ENCODE measurements at regions not wholly inside any gene's neighbourhood (a gene's known extent, or its start where the extent isn't known, plus 50 kb on each side); places are given as distances from the start of the nearest gene placed in this dataset.

DNA sequence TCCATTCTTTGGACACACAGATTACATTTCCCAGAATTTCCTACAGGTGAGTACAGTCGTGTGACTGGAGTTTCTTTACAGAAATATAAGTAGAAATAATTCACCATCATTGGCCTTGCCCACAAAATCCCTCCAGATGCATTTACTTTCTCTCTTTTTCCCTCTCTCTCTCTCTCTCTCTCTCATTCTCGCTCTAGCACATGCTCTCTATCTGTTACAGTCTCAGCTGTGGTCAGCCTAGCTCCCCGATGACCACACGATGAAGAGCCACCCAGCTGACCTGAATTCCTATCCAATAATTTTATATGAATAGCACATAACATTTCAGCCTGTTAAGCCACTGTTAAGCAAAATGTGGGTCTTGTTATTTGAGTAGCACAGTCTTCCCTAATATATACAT is 507.9 kb downstream of the PCDH7 start:
- H3K36me3 ChIP-seq = no peaks in the 10 kb centered on the region

DNA sequence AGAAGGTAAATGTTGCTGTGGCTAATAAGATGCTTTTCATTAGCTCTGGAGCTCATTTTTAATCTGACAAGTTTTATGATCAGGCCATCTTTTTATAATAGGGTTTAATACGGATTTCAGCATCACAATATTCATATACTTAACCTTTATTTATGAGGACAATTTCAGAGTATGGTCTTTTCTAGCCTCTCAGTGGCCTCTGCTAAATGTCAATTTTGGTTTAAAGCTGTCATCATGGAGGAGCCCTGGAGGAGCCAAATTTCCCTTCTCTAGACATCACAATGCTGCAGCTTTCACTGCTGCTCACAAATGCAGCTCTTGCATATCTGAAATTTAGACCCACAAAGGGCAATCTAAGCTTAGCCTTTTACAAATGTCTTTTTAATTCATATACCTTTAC is 510.4 kb downstream of the PCDH7 start:
- Histone ChIP-seq H3K4me1 (replicated peaks) (no peaks in the 10 kb centered on the region), H3K4me3 (no peak overlapping the region), H3K36me3 (no peaks in the 10 kb centered on the region), H3K9me3 (no peaks in the 10 kb centered on the region), H3K27ac (no peak overlapping the region), H3K27me3 (replicated peaks; ENCODE audit: insufficient read depth) (no peaks in the 10 kb centered on the region)
- WGBS = 67% methylated on average over 1 of the region's 1 CpG
- DNase-seq (ENCODE audit: low spot score) = no peak
- TF ChIP-seq POLR2A (IDR thresholded peaks at IDR 0.05) (no peak), POLR2AphosphoS5 (IDR thresholded peaks at IDR 0.05) (no peak)
- TF ChIP-seq, protein P1, sequence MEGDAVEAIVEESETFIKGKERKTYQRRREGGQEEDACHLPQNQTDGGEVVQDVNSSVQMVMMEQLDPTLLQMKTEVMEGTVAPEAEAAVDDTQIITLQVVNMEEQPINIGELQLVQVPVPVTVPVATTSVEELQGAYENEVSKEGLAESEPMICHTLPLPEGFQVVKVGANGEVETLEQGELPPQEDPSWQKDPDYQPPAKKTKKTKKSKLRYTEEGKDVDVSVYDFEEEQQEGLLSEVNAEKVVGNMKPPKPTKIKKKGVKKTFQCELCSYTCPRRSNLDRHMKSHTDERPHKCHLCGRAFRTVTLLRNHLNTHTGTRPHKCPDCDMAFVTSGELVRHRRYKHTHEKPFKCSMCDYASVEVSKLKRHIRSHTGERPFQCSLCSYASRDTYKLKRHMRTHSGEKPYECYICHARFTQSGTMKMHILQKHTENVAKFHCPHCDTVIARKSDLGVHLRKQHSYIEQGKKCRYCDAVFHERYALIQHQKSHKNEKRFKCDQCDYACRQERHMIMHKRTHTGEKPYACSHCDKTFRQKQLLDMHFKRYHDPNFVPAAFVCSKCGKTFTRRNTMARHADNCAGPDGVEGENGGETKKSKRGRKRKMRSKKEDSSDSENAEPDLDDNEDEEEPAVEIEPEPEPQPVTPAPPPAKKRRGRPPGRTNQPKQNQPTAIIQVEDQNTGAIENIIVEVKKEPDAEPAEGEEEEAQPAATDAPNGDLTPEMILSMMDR (IDR thresholded peaks at IDR 0.05) = no peak
- intact Hi-C loops (cut with DNase I) = no loop called here

More for the DNA sequence above, 507.9 kb downstream of the PCDH7 start:
- H3K4me3 ChIP-seq = no peak overlapping the region
- 90% methylated on average over 4 of the region's 4 CpGs for WGBS
- H3K27me3 ChIP-seq (replicated peaks; ENCODE audit: insufficient read depth) = no peaks in the 10 kb centered on the region
- no peaks in the 10 kb centered on the region for H3K4me1 ChIP-seq (replicated peaks)
- no peak for TF ChIP-seq POLR2AphosphoS5 (IDR thresholded peaks at IDR 0.05)
- TF ChIP-seq, protein P1 (IDR thresholded peaks at IDR 0.05) = no peak
- TF ChIP-seq POLR2A (IDR thresholded peaks at IDR 0.05) = no peak
- intact Hi-C loops (cut with DNase I) = no loop called here
- H3K27ac ChIP-seq = no peak overlapping the region
- no peak for DNase-seq (ENCODE audit: low spot score)
- no peaks in the 10 kb centered on the region for H3K9me3 ChIP-seq

DNA sequence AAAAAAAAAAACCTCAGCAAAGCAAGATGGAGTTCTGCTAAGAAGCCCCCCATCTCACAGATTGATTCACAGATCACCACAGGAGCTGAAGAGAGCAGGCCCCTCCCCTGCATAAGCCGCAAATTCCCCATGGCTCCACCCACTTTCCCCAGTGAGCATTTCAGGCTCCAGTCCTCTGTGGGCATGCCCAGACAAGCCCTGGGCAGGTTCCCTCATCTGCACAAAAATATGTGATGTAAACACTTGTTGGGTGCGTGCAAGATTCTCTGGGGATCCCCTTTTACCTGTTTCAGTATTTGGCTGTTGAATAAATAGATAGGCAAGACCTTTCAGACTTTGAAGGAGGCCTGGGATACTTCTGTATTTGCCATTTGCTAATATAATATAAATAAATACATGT is 514.3 kb downstream of the PCDH7 start:
- H3K4me3 ChIP-seq = no peak overlapping the region
- intact Hi-C loops (cut with DNase I) = no loop called here
- no peak overlapping the region for H3K27ac ChIP-seq
- H3K9me3 ChIP-seq = no peaks in the 10 kb centered on the region
- H3K4me1 ChIP-seq (replicated peaks) = no peaks in the 10 kb centered on the region
- no peak for DNase-seq (ENCODE audit: low spot score)
- no peaks in the 10 kb centered on the region for H3K27me3 ChIP-seq (replicated peaks; ENCODE audit: insufficient read depth)
- TF ChIP-seq POLR2AphosphoS5 (IDR thresholded peaks at IDR 0.05) (no peak), POLR2A (IDR thresholded peaks at IDR 0.05) (no peak)
- TF ChIP-seq, protein P1 (IDR thresholded peaks at IDR 0.05) = no peak
- WGBS = 85% methylated on average over 2 of the region's 2 CpGs
- no peaks in the 10 kb centered on the region for H3K36me3 ChIP-seq

DNA sequence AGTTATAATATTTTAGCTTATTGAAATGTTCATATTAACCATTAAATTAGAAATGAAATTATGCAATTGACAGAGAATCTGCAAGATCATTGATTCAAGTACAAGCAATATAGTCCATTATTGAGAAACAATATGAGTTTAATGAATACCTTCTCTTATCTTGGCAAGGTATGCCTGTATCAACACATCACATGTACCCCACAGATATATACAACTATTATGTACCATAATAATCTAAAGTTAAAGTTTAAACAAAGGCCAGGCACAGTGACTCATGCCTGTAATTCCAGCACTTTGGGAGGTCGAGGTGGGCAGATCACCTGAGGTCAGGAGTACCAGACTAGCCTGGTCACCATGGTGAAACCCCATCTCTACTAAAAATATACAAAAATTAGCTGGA is 514.7 kb downstream of the PCDH7 start:
- no peak overlapping the region for H3K4me3 ChIP-seq
- intact Hi-C loops (cut with DNase I) = no loop called here
- H3K27ac ChIP-seq = no peak overlapping the region
- TF ChIP-seq POLR2AphosphoS5 (IDR thresholded peaks at IDR 0.05) (no peak), POLR2A (IDR thresholded peaks at IDR 0.05) (no peak)
- TF ChIP-seq, protein P1 (IDR thresholded peaks at IDR 0.05) = no peak
- WGBS = 62% methylated on average over 1 of the region's 1 CpG
- no peaks in the 10 kb centered on the region for H3K9me3 ChIP-seq
- no peak for DNase-seq (ENCODE audit: low spot score)
- H3K27me3 ChIP-seq (replicated peaks; ENCODE audit: insufficient read depth) = no peaks in the 10 kb centered on the region
- no peaks in the 10 kb centered on the region for H3K4me1 ChIP-seq (replicated peaks)
- H3K36me3 ChIP-seq = no peaks in the 10 kb centered on the region

DNA sequence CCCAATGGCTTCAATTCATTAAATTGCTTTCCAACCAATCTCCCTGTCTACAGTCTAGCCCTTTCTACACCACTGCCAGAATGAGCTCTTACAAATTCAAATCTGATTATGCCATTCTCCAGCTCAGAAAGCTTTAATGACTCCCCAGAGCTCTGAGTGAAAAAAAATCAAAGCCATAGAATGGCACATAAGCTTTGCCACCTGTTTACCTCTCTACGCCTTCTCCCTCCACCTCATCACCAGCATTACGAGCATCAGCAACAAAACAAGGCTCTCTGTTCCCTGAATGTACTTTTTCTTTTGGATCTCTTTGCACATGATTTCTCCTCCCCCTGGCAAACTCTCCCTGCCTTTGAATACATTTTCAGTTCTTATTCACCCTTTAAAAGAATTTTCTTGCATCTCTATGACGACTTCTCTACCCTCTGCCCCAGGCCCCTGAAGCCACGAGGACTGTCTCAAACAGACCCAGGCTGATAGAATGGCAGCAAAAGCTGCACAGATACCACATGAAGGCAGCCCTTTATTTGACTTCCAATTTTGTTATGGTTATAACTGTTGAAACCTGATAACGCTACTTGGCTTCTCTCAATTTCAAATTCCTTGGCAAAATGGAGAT is 516.0 kb downstream of the PCDH7 start:
- no peak for DNase-seq (ENCODE audit: low spot score)
- Histone ChIP-seq H3K27ac (no peak overlapping the region), H3K27me3 (replicated peaks; ENCODE audit: insufficient read depth) (no peaks in the 10 kb centered on the region), H3K9me3 (no peaks in the 10 kb centered on the region), H3K4me1 (replicated peaks) (no peaks in the 10 kb centered on the region), H3K36me3 (no peaks in the 10 kb centered on the region), H3K4me3 (no peak overlapping the region)
- 66% methylated on average over 5 of the region's 5 CpGs for WGBS
- TF ChIP-seq, protein P1 (IDR thresholded peaks at IDR 0.05) = no peak
- TF ChIP-seq POLR2AphosphoS5 (IDR thresholded peaks at IDR 0.05) (no peak), POLR2A (IDR thresholded peaks at IDR 0.05) (no peak)
- intact Hi-C loops (cut with DNase I) = no loop called here
